DND-41 (cell line): ENCODE measurements at regions not wholly inside any gene's neighbourhood (a gene's known extent, or its start where the extent isn't known, plus 50 kb on each side); places are given as distances from the start of the nearest gene placed in this dataset.

Experiments used
- EZH2 ChIP-seq: IDR thresholded peaks from 3 replicates; pipeline ENCODE4 v1.6.1; 2012; ENCODE audit warnings: borderline replicate concordance, low read depth, mild to moderate bottlenecking, moderate library complexity, low read length, inconsistent platforms; ENCODE audit not compliant: severe bottlenecking
- TF ChIP-seq, protein P1 (sequence below): IDR thresholded peaks from 2 replicates; pipeline ENCODE4 v1.5.1; 2012; ENCODE audit warnings: borderline replicate concordance, low read length, moderate library complexity, mild to moderate bottlenecking; ENCODE audit not compliant: poor library complexity, severe bottlenecking; ENCODE audit errors: extremely low read depth

DNA sequence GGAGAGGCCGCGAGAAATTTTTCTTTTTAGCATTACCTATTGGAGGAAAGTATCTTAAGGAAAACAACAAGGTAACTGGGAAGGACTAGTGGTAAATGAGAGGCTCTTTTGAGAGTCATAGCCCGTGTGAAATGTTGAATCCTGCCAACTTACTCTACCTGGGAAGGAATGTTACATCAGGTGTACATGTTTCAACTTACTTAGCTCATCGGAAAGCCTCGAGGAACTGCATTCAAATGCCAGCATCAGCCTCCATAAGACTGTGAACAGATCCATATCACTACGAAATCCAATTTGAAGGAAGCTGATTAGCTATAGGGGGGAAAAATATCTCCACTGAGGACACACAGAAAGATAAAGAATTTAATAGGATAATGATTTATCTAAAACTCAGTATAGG lies 72.3 kb upstream of the PDZRN3 start:
- TF ChIP-seq, protein P1, sequence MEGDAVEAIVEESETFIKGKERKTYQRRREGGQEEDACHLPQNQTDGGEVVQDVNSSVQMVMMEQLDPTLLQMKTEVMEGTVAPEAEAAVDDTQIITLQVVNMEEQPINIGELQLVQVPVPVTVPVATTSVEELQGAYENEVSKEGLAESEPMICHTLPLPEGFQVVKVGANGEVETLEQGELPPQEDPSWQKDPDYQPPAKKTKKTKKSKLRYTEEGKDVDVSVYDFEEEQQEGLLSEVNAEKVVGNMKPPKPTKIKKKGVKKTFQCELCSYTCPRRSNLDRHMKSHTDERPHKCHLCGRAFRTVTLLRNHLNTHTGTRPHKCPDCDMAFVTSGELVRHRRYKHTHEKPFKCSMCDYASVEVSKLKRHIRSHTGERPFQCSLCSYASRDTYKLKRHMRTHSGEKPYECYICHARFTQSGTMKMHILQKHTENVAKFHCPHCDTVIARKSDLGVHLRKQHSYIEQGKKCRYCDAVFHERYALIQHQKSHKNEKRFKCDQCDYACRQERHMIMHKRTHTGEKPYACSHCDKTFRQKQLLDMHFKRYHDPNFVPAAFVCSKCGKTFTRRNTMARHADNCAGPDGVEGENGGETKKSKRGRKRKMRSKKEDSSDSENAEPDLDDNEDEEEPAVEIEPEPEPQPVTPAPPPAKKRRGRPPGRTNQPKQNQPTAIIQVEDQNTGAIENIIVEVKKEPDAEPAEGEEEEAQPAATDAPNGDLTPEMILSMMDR = no peak
- TF ChIP-seq EZH2 = no peak
